GM23248 (cell line): ENCODE measurements at regions not wholly inside any gene's neighbourhood (a gene's known extent, or its start where the extent isn't known, plus 50 kb on each side); places are given as distances from the start of the nearest gene placed in this dataset.

Source experiments
- DNase-seq: peaks from one replicate; pipeline ENCODE4 v3.0.0-alpha.2; 2015
- H2AFZ ChIP-seq: fragments of 200-600 bp; sonication (generic); 2 replicates; pipeline ENCODE4 v1.6.1; 2016; ENCODE audit warnings: antibody characterized with exemption
- H3F3A ChIP-seq: fragments of 200-600 bp; sonication (generic); 2 replicates; pipeline ENCODE4 v1.6.1; 2016; ENCODE audit warnings: mild to moderate bottlenecking, antibody characterized with exemption, mixed run types; ENCODE audit not compliant: insufficient read depth
- H3K27ac ChIP-seq: fragments of 200-600 bp; sonication (generic); 2 replicates; pipeline ENCODE4 v1.5.1; 2016; ENCODE audit warnings: mild to moderate bottlenecking
- H3K27me3 ChIP-seq: fragments of 200-600 bp; sonication (generic); replicated peaks from 2 replicates; pipeline ENCODE4 v1.6.1; 2016; ENCODE audit warnings: mild to moderate bottlenecking; ENCODE audit not compliant: insufficient read depth
- H3K36me3 ChIP-seq: fragments of 200-600 bp; sonication (generic); 2 replicates; pipeline ENCODE4 v1.6.1; 2016; ENCODE audit warnings: low read depth, mild to moderate bottlenecking
- H3K4me1 ChIP-seq: fragments of 200-600 bp; sonication (generic); 2 replicates; pipeline ENCODE4 v1.6.1; 2016; ENCODE audit warnings: mild to moderate bottlenecking; ENCODE audit not compliant: insufficient read depth
- H3K4me2 ChIP-seq: fragments of 200-600 bp; sonication (generic); one replicate; pipeline ENCODE4 v1.6.1; 2016; ENCODE audit warnings: mild to moderate bottlenecking; ENCODE audit not compliant: unreplicated experiment
- H3K4me3 ChIP-seq: fragments of 200-600 bp; sonication (generic); 2 replicates; pipeline ENCODE4 v1.5.1; 2016; ENCODE audit warnings: mild to moderate bottlenecking
- H3K79me2 ChIP-seq: fragments of 200-600 bp; sonication (generic); 2 replicates; pipeline ENCODE4 v1.6.1; 2016; ENCODE audit warnings: mild to moderate bottlenecking; ENCODE audit not compliant: insufficient read depth
- H3K9ac ChIP-seq: fragments of 200-600 bp; sonication (generic); 2 replicates; pipeline ENCODE4 v1.6.1; 2016; ENCODE audit warnings: mild to moderate bottlenecking
- H3K9me2 ChIP-seq: fragments of 200-600 bp; sonication (generic); 2 replicates; pipeline ENCODE4 v1.6.1; 2016; ENCODE audit warnings: mixed run types, mild to moderate bottlenecking, moderate library complexity; ENCODE audit not compliant: insufficient read depth
- H3K9me3 ChIP-seq: fragments of 200-600 bp; sonication (generic); one replicate; pipeline ENCODE4 v1.6.1; 2017; ENCODE audit warnings: low read depth
- H4K20me1 ChIP-seq: fragments of 200-600 bp; sonication (generic); 2 replicates; pipeline ENCODE4 v1.6.0; 2016; ENCODE audit not compliant: insufficient read depth
- EZH2 ChIP-seq: fragments of 200-600 bp; sonication (generic); IDR thresholded peaks from 2 replicates; pipeline ENCODE4 v1.6.1; 2018; ENCODE audit warnings: antibody characterized with exemption, mild to moderate bottlenecking; ENCODE audit not compliant: insufficient read depth, poor library complexity, severe bottlenecking
- EZH2phosphoT487 ChIP-seq: fragments of 200-600 bp; sonication (generic); IDR thresholded peaks from 2 replicates; pipeline ENCODE4 v1.6.1; 2018; ENCODE audit warnings: antibody characterized with exemption, moderate library complexity, mild to moderate bottlenecking, low read depth; ENCODE audit not compliant: insufficient read depth
- WGBS, 2 experiments: methylation state at CpG; one replicate each; pipeline ENCODE4 v1.1.6; 2015 to 2017; ENCODE audit warnings: low lambda C conversion rate in 2 of 2, low coverage in 1 of 2; ENCODE audit errors: missing lambda C conversion rate in 2 of 2; 5-methylcytosine and 5-hydroxymethylcytosine counted together
- in situ Hi-C: fragments of 300-500 bp; cut with MboI; formaldehyde crosslinking; loops from 2 replicates; pipeline ENCODE4 v1.15.0; 2020

DNA sequence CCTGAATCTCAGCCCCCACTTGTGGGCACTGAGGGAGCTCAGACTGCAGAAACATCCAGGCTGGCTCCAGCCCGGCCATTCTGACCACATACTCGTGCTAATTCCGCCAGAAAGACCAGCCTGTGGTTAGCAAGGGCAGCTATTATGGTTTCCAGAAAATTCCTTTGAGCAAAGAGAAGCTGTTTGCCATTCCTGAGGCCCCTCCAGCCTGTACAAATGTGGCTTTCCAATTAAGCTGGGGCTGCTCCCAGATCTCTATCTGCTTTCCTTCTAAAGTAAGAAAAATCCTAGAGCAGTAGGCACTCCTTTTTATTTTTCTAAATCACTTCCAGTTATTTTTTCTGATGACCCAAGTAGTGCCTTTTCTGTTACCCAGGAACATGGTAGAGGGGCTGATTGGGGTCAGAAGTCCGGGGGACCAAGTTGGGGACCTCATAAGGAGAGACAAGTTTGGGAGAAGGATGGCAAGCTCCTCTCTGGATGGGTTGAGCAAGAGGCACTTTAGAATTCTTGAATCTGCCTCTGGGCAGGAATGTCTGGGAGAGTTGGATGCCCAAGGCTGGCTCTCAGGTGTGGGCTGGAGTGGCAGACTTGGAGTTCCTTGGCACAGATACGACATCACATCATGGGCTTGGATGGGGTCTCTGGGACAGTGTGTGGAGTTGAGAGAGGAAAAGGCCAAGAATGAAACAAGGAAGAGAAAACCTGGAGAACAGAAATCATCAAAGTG lies 83.3 kb upstream of the TNRC6C start:
- Histone ChIP-seq H3K79me2 (no peaks in the 10 kb centered on the region), H3K4me3 (no peak overlapping the region), H3K36me3 (no peaks in the 10 kb centered on the region), H4K20me1 (no peaks in the 10 kb centered on the region), H3K27me3 (peaks cover 30% of the 10 kb centered on the region), H3K9me2 (no peaks in the 10 kb centered on the region), H3K9ac (no peak overlapping the region), H3F3A (peaks cover 13% of the 10 kb centered on the region), H3K4me2 (no peak overlapping the region), H3K9me3 (peaks cover 8% of the 10 kb centered on the region), H3K27ac (peak overlapping the region; percentile 26), H2AFZ (no peak overlapping the region), H3K4me1 (peaks cover 12% of the 10 kb centered on the region; the same call in 1 of the 2 replicates)
- 10 to 17% methylated on average over 5 of the region's 5 CpGs for WGBS, 2 experiments
- TF ChIP-seq EZH2 (no peak), EZH2phosphoT487 (peak; percentile 96)
- peak; percentile 85 for DNase-seq
- in situ Hi-C loops, result no loop called here

DNA sequence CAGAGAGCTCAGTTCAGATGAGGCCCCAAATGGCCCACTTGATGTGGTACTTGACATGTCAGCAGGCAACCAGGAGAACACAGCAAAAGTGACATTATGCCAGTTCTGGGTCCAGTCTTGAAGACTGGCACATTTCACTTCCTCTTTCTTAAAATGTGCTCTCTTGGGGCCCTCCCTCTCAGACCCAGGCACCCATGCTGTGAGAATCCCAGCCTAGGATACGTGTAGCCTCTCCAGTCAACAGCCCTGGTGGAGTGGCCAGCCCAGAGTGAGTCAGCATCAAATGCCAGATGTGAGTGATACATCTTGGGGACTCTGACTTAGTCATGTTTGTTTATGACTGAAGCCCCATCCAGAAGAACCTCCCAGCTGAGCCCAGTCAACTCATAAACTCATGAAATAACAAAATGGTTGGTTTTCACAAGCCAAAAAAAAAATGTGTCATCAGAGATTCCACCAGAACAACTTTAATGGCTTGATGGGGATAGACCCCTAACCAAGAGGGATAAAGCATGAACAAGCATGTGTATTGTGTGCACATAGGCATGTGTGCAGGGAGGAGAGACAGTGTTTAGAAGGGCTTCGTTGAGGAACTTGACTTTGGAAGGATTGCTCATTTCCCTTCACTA lies 82.5 kb upstream of the TNRC6C start:
- in situ Hi-C loops, result no loop called here
- Histone ChIP-seq H3K9me2 (no peaks in the 10 kb centered on the region), H2AFZ (no peak overlapping the region), H3K4me2 (no peak overlapping the region), H3K9ac (no peak overlapping the region), H3K36me3 (no peaks in the 10 kb centered on the region), H3K4me1 (peaks cover 12% of the 10 kb centered on the region; the same call in 1 of the 2 replicates), H3K9me3 (peaks cover 8% of the 10 kb centered on the region), H3K79me2 (no peaks in the 10 kb centered on the region), H3K27ac (no peak overlapping the region), H3F3A (peaks cover 13% of the 10 kb centered on the region), H3K27me3 (peaks cover 22% of the 10 kb centered on the region), H3K4me3 (no peak overlapping the region), H4K20me1 (no peaks in the 10 kb centered on the region)
- 57 to 70% methylated on average over 2 of the region's 2 CpGs for WGBS, 2 experiments
- no peak for TF ChIP-seq EZH2phosphoT487
- TF ChIP-seq EZH2, result no peak
- peak; percentile 57 for DNase-seq

DNA sequence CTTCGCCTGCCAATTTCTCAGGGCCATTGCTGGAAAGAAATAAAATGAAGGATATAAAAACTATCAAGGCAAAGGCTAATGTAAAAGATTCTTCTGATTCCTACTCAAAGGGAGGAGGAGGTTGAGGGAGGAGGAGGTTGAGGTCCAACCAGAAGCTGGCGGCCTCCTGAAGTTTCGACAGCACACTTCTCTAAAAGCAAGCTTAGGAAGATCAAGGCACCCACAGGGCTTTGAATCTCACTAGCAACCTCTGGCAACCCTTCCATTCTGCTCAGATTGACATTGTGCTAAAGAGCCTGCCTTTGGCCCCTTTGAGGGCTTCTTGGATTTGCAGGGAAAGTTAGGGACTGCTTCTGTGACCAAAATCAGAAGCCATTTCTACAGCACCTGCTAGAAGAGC lies 81.5 kb upstream of the TNRC6C start:
- Histone ChIP-seq H3K36me3 (no peaks in the 10 kb centered on the region), H3K9me3 (peaks cover 8% of the 10 kb centered on the region), H3F3A (peaks cover 13% of the 10 kb centered on the region), H3K27ac (no peak overlapping the region), H4K20me1 (no peaks in the 10 kb centered on the region), H3K4me1 (peaks cover 21% of the 10 kb centered on the region), H3K27me3 (peaks cover 19% of the 10 kb centered on the region), H3K79me2 (no peaks in the 10 kb centered on the region), H2AFZ (no peak overlapping the region), H3K9ac (no peak overlapping the region), H3K4me3 (no peak overlapping the region), H3K9me2 (no peaks in the 10 kb centered on the region), H3K4me2 (no peak overlapping the region)
- no peak for TF ChIP-seq EZH2
- WGBS, 2 experiments, result 42 to 63% methylated on average over 3 of the region's 3 CpGs
- DNase-seq, result no peak
- in situ Hi-C loops, result no loop called here

DNA sequence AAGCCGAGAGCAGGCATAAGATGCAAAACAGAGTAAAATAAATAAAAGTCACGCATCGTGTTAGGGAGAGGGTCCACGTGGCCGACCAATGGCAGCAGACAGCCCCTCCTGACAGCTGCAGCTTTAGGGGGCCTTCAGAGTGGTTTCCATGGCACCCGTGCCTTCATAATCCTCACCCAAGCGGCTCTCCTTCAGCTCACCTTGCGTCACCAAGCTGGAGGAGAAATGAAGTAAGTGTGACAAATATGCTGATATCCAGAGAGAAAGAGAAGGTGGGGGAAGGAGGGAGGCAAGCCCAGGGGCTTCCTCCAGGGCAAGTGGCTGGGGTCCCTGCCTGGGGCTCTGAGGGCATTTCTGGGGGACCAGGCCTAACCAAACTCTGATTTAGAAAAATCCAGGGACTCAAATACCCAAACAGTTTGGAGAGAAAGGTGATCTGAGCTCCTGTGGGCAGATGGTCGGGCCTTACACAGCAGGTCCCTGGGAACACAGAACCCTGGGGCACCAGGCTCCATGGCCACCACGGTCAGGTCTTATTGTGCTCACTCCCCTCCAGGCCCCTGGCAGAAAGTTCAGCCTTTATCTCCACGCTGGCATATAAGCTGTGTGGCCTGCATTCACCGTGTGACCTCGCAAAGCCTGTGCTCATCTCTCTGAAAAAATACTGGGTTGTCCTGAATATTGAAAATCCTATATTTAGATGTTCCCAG lies 80.7 kb upstream of the TNRC6C start:
- H3K4me3 ChIP-seq, result no peak overlapping the region
- WGBS, 2 experiments, result 65 to 66% methylated on average over 13 of the region's 13 CpGs
- in situ Hi-C loops, result no loop called here
- peaks cover 22% of the 10 kb centered on the region for H3K4me1 ChIP-seq
- H3F3A ChIP-seq, result peaks cover 13% of the 10 kb centered on the region
- DNase-seq, result no peak
- H3K9me2 ChIP-seq, result no peaks in the 10 kb centered on the region
- H3K9ac ChIP-seq, result no peak overlapping the region
- no peaks in the 10 kb centered on the region for H3K36me3 ChIP-seq
- H3K4me2 ChIP-seq, result no peak overlapping the region
- peaks cover 19% of the 10 kb centered on the region for H3K27me3 ChIP-seq
- no peak overlapping the region for H3K27ac ChIP-seq
- TF ChIP-seq EZH2phosphoT487, result no peak
- TF ChIP-seq EZH2, result no peak
- peaks cover 8% of the 10 kb centered on the region for H3K9me3 ChIP-seq
- H3K79me2 ChIP-seq, result no peaks in the 10 kb centered on the region
- no peak overlapping the region for H2AFZ ChIP-seq
- no peaks in the 10 kb centered on the region for H4K20me1 ChIP-seq
